K562 (cell line): ENCODE measurements at regions not wholly inside any gene's neighbourhood (a gene's known extent, or its start where the extent isn't known, plus 50 kb on each side); places are given as distances from the start of the nearest gene placed in this dataset.

Experiments
- ATAC-seq: fragments of 200-7000 bp; cut with Tn5 transposase; 3 replicates; pipeline ENCODE4 v1.9.1; 2020; ENCODE audit warnings: moderate library complexity
- BruUV-seq: library from RNA; stranded (reverse); fragments of 400-500 nt; replicated peaks from 2 replicates; lab custom pipeline; 2021; lab: Mats Ljungman, UMichigan
- CTCF ChIA-PET: fragments of 300-600 bp; formaldehyde crosslinking; extraction: SDS; loops from one replicate; lab custom pipeline; 2021; ENCODE audit warnings: low intra/inter-chr PET ratio; lab: Yijun Ruan, JAX
- POLR2A ChIA-PET: fragments of 300-600, 350-650 bp; sonication (Branson Sonifier 250); formaldehyde crosslinking; extraction: SDS; loops from one replicate; lab custom pipeline; 2021; ENCODE audit warnings: antibody characterized with exemption, inconsistent platforms; lab: Yijun Ruan, JAX
- DNase-seq, 4 experiments: peaks; one replicate each; pipeline versions ENCODE4 v3.0.0 to v3.0.0-alpha.2; 2011 to 2018; ENCODE audit warnings: low spot score in 3 of 4, mixed read lengths in 3 of 4; ENCODE audit errors: extremely low read depth in 1 of 4
- FAIRE-seq: peaks from 2 replicates; lab custom pipeline; 2011; peaks lifted over from hg19 to GRCh38; lab: Jason Lieb, UNC
- H2AFZ ChIP-seq: 2 replicates; pipeline ENCODE4 v1.6.0; 2011; ENCODE audit warnings: low read depth, low read length, control low read depth, inconsistent platforms
- H3K27ac ChIP-seq: fragments of 200-600 bp; 3 replicates; pipeline ENCODE4 v1.8.0; 2011; ENCODE audit warnings: low read depth, mild to moderate bottlenecking, control low read depth, inconsistent platforms, low read length, moderate library complexity, mixed read lengths; ENCODE audit errors: extremely low read depth
- H3K27me3 ChIP-seq, 2 experiments: fragments of 300-600 bp in 1 of 2; 2 replicates in 1 of 2; 3 replicates in 1 of 2; pipeline versions ENCODE4 v1.6.0 to v1.8.0; 2011; ENCODE audit warnings: inconsistent platforms in 2 of 2, low read length in 2 of 2, mild to moderate bottlenecking in 1 of 2, mixed read lengths in 1 of 2, moderate library complexity in 1 of 2; ENCODE audit not compliant: control insufficient read depth in 2 of 2, insufficient read depth in 2 of 2
- H3K36me3 ChIP-seq: fragments of 300-600 bp; 3 replicates; pipeline ENCODE4 v1.8.0; 2011; ENCODE audit warnings: mild to moderate bottlenecking, low read length, inconsistent platforms; ENCODE audit not compliant: control insufficient read depth, insufficient read depth
- H3K4me1 ChIP-seq, 2 experiments: fragments of 200-600 bp in 1 of 2; replicated peaks in 1 of 2; 2 replicates in 1 of 2; 3 replicates in 1 of 2; pipeline versions ENCODE4 v1.5.1 to v1.8.0; 2011; ENCODE audit warnings: inconsistent platforms in 2 of 2, low read length in 2 of 2, mild to moderate bottlenecking in 1 of 2, mixed read lengths in 1 of 2, moderate library complexity in 1 of 2; ENCODE audit not compliant: control insufficient read depth in 2 of 2, insufficient read depth in 2 of 2
- H3K4me2 ChIP-seq: 2 replicates; pipeline ENCODE4 v1.6.1; 2011; ENCODE audit warnings: low read length, control low read depth, inconsistent platforms, mixed read lengths; ENCODE audit not compliant: insufficient read depth
- H3K4me3 ChIP-seq: fragments of 200-600 bp; sonication (generic), shearing (Covaris generic); 2 replicates; pipeline ENCODE4 v1.5.1; 2016; ENCODE audit warnings: control low read depth, inconsistent platforms
- H3K79me2 ChIP-seq: fragments of 200-600 bp; 3 replicates; pipeline ENCODE4 v1.8.0; 2011; ENCODE audit warnings: low read length, inconsistent platforms; ENCODE audit not compliant: control insufficient read depth, insufficient read depth
- H3K9ac ChIP-seq, 2 experiments: 2 replicates each; pipeline versions ENCODE4 v1.6.0 to v1.6.1; 2011; ENCODE audit warnings: low read depth in 2 of 2, low read length in 2 of 2, control low read depth in 1 of 2, inconsistent platforms in 1 of 2, mild to moderate bottlenecking in 1 of 2, mixed read lengths in 1 of 2; ENCODE audit not compliant: insufficient read depth in 1 of 2
- H3K9me1 ChIP-seq: one replicate; pipeline ENCODE4 v1.6.0; 2011; ENCODE audit warnings: inconsistent platforms, mild to moderate bottlenecking, low read length, moderate library complexity; ENCODE audit not compliant: control insufficient read depth, insufficient read depth
- H3K9me3 ChIP-seq: replicated peaks from 2 replicates; pipeline ENCODE4 v1.5.1; 2011; ENCODE audit warnings: low read depth, low read length, inconsistent platforms; ENCODE audit not compliant: control insufficient read depth, insufficient read depth
- H4K20me1 ChIP-seq: replicated peaks from 2 replicates; pipeline ENCODE4 v1.6.1; 2011; ENCODE audit warnings: low read length, inconsistent platforms, mixed read lengths; ENCODE audit not compliant: control insufficient read depth, insufficient read depth
- ELF1 ChIP-seq: fragments of 200-800 bp; sonication (Bioruptor generic); IDR thresholded peaks from 2 replicates; pipeline ENCODE4 v1.6.1; 2016; ENCODE audit warnings: missing genetic modification characterization, missing compliant biosample characterization
- HEY1 ChIP-seq: fragments of 250-450 bp; sonication (Bioruptor Pico); IDR thresholded peaks from 2 replicates; pipeline ENCODE4 v1.5.0; 2020; ENCODE audit warnings: mild to moderate bottlenecking, moderate library complexity, borderline replicate concordance
- PML ChIP-seq: IDR thresholded peaks from 2 replicates; pipeline ENCODE4 v1.6.1; 2012; ENCODE audit warnings: low read length, inconsistent platforms
- PRDM10 ChIP-seq: fragments of 450-650 bp; IDR thresholded peaks from 2 replicates; pipeline ENCODE4 v1.6.1; 2018; ENCODE audit not compliant: partially characterized antibody
- RFX7 ChIP-seq: fragments of 250-450 bp; sonication (Bioruptor Pico); IDR thresholded peaks from 2 replicates; pipeline ENCODE4 v1.5.1; 2021; ENCODE audit warnings: mild to moderate bottlenecking
- SRSF9 ChIP-seq: fragments of 200-400 bp; formaldehyde crosslinking; IDR thresholded peaks from 2 replicates; pipeline ENCODE4 v1.6.1; 2017; ENCODE audit warnings: low read depth, low read length, borderline replicate concordance
- STAT5B ChIP-seq: fragments of 250-450 bp; sonication (Bioruptor Pico); IDR thresholded peaks from 2 replicates; pipeline ENCODE4 v1.8.0; 2021; ENCODE audit warnings: mild to moderate bottlenecking, inconsistent platforms
- TBL1XR1 ChIP-seq, 2 experiments: IDR thresholded peaks; 2 replicates each; pipeline ENCODE4 v1.6.1; 2012; ENCODE audit warnings: improper control_type of control experiment in 2 of 2, low read length in 2 of 2, mild to moderate bottlenecking in 1 of 2
- TSHZ1 ChIP-seq: fragments of 250-450 bp; sonication (Bioruptor Pico); IDR thresholded peaks from 2 replicates; pipeline ENCODE4 v1.4.0; 2020; ENCODE audit warnings: mild to moderate bottlenecking, moderate library complexity
- WHSC1 ChIP-seq: IDR thresholded peaks from one replicate; pipeline ENCODE4 v1.6.1; 2012; ENCODE audit warnings: low read length, control low read depth, inconsistent platforms
- ZKSCAN8 ChIP-seq: fragments of 200-800 bp; sonication (Bioruptor generic); IDR thresholded peaks from 2 replicates; pipeline ENCODE4 v1.6.1; 2016; ENCODE audit warnings: missing genetic modification characterization, missing compliant biosample characterization
- ZNF280B ChIP-seq: fragments of 250-450 bp; sonication (Bioruptor Pico); IDR thresholded peaks from 2 replicates; pipeline ENCODE4 v1.5.1; 2021; ENCODE audit warnings: mild to moderate bottlenecking
- ZNF431 ChIP-seq: sonication (generic); formaldehyde crosslinking; IDR thresholded peaks from 2 replicates; pipeline ENCODE4 v1.8.0; 2022; ENCODE audit warnings: mild to moderate bottlenecking, missing genetic modification reagents
- WGBS: fragments of 100-300 bp; shearing (Covaris generic); methylation state at CpG from one replicate; pipeline ENCODE4 v1.1.6; 2016; ENCODE audit warnings: low coverage, mixed read lengths; ENCODE audit not compliant: insufficient coverage; ENCODE audit errors: missing lambda C conversion rate; 5-methylcytosine and 5-hydroxymethylcytosine counted together
- in situ Hi-C: fragments of 300-500 bp; cut with MboI; formaldehyde crosslinking; loops from 4 replicates; pipeline ENCODE4 v1.15.0; 2018; ENCODE audit warnings: inconsistent platforms, mixed read lengths
- intact Hi-C: fragments of 100-400 bp; cut with micrococcal nuclease; formaldehyde crosslinking; loops from 2 replicates; pipeline ENCODE4 v1.14.2; 2022

GRCh38 chr10:42926843-42927242 is 144.2 kb downstream of the BMS1 start:
- H3K27ac ChIP-seq: no peak overlapping the region
- no peaks in the 10 kb centered on the region for H3K9me3 ChIP-seq
- ChIA-PET POLR2A (interaction anchor here (1.0 kb wide), 1 partner anchor 10 kb away, joined by 3 read pairs; no protein-coding TSS in a partner anchor), CTCF (no interaction called here)
- H3K9me1 ChIP-seq: no peaks in the 10 kb centered on the region
- in situ Hi-C loops (no loop called here), intact Hi-C loops (no loop called here)
- H3K27me3 ChIP-seq: peaks cover 2 to 43% of the 10 kb centered on the region in 2 experiments; a peak in 3 of 5 replicates
- FAIRE-seq (no peak), DNase-seq (no peak), ATAC-seq (no peak)
- TF ChIP-seq TBL1XR1 (IDR thresholded peaks at IDR 0.05; ENCODE audit: low read length in 2 of 2): no peak
- no peak for TF ChIP-seq ZNF280B (CRISPR knock-in tag)
- no peak for TF ChIP-seq HEY1 (CRISPR knock-in tag)
- no peak for TF ChIP-seq PML
- no peak for TF ChIP-seq WHSC1
- no peak for TF ChIP-seq ELF1 (tag)
- no peak for TF ChIP-seq ZNF431 (CRISPR knock-in tag)
- TF ChIP-seq STAT5B (CRISPR knock-in tag): no peak
- TF ChIP-seq TSHZ1 (CRISPR knock-in tag): no peak
- no peak for TF ChIP-seq ZKSCAN8 (CRISPR knock-in tag)
- TF ChIP-seq PRDM10: no peak
- TF ChIP-seq SRSF9: no peak
- no peak for TF ChIP-seq RFX7
- no peaks in the 10 kb centered on the region for H4K20me1 ChIP-seq
- no peaks in the 10 kb centered on the region for H3K79me2 ChIP-seq
- H3K4me3 ChIP-seq: no peak overlapping the region
- H2AFZ ChIP-seq: no peak overlapping the region
- H3K4me1 ChIP-seq: no peaks in the 10 kb centered on the region
- no peaks in the 10 kb centered on the region for H3K36me3 ChIP-seq
- H3K9ac ChIP-seq: no peak overlapping the region
- H3K4me2 ChIP-seq: no peak overlapping the region
- 2% methylated on average over 6 of the region's 6 CpGs for WGBS
- BruUV-seq: no TSS peak
